ENCODE measurements at regions not wholly inside any gene's neighbourhood (a gene's known extent, or its start where the extent isn't known, plus 50 kb on each side); places are given as distances from the start of the nearest gene placed in this dataset.

DNA sequence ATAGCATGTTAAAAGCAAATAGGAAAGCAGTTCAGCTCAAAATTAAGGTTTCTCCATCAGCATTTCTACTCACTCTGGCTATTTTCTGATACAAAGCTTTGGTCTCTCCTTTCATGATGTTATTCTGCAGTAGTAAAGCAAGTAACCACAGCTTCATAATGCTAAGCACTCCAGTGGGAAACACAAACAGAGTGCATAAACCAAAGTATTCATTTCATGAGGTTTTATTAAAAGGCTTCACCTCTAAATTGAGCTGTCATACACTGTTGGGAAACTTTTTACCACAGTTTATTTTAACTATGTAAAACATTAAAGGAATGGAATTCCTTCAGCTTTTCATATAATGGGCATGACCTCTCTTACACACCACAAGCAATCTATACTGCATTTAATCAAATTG is 157.9 kb upstream of the LMO3 start:
- FAIRE-seq (no peak), DNase-seq (ENCODE audit: low read depth in 1 of 2, low spot score in 1 of 2) (no peak), ATAC-seq (no peak)
- no peak overlapping the region for H3K27ac ChIP-seq
- ChIA-PET POLR2A (no interaction called here), CTCF (no interaction called here)
- H3K4me1 ChIP-seq, result no peaks in the 10 kb centered on the region
- H3K4me3 ChIP-seq, result no peak overlapping the region
- H3K4me2 ChIP-seq, result no peak overlapping the region
- no peak for TF ChIP-seq ESRRA (IDR thresholded peaks at IDR 0.05; ENCODE audit: borderline replicate concordance, low read length)
- no peak for TF ChIP-seq EHMT2 (IDR thresholded peaks at IDR 0.05; ENCODE audit: low read depth)
- no peaks in the 10 kb centered on the region for H3K9me3 ChIP-seq

DNA sequence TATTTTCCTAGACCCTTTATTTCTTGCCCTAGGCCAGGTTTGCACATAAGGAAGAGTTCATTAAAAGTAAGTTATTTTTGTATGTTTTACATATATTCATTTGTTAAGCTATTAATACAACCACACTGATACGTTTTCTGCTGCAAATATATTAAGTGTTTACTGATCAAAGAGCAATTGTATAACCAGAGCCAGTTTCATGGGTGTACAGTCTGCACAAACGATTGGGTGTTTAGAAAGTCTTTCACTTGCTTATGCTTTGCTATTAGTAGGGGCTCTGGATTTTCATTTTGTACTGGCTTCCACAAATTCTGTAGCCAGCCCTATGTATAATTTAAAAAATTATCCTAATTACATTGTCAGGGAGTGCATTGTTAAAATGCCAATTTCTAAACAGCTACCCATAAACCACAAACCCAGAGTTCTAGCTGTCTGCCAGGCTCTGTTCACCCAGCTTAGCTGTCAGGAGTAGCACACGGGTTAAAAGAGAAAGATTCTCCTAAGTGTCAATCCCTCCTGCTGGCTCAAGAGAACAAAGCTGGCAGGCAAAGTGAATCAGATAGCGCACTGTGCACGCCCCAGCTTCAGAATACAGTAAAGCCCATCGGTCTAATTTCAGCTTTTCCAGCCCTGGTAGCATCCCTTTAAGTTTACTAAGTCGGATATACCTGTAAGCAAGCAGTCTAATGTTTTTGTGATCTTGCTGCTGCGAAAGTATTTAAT is 151.0 kb upstream of the LMO3 start:
- H3K4me1 ChIP-seq, result no peaks in the 10 kb centered on the region
- ChIA-PET POLR2A (no interaction called here), CTCF (no interaction called here)
- H3K9me3 ChIP-seq, result no peaks in the 10 kb centered on the region
- TF ChIP-seq RNF2 (IDR thresholded peaks at IDR 0.05; ENCODE audit: borderline replicate concordance, low read depth), result no peak
- TF ChIP-seq JUN (IDR thresholded peaks at IDR 0.05), result no peak
- no peak for TF ChIP-seq NR3C1 (IDR thresholded peaks at IDR 0.05)
- H3K27ac ChIP-seq, result no peak overlapping the region
- FAIRE-seq (no peak), ATAC-seq (peak in 1 of 2 experiments; percentile 30; a peak in 2 of 6 replicates), DNase-seq (ENCODE audit: low read depth in 1 of 2, low spot score in 1 of 2) (no peak)
- no peak overlapping the region for H3K4me2 ChIP-seq
- 13% methylated on average over 8 of the region's 8 CpGs for WGBS (ENCODE audit: missing lambda C conversion rate)
- no peak overlapping the region for H3K4me3 ChIP-seq

DNA sequence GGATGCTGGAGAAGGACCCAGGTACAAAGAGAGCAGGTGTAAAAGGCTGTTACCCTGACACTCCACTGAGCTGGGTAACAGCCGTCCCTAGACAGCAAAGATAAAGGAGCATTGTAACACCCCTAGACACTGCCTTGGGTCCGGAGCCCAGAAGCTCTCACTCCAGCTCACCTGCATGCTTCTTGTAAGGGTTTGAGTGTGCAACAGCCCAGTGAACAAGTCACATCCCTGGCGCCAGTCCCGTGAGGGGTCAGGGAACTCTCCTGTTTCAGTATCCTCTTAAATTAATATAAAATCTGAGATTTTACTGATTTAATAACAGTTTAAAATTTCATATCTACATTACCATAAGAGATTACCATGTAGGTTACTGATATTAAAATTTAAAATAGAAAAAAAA is 124.8 kb upstream of the LMO3 start:
- H3K4me2 ChIP-seq, result no peak overlapping the region
- no peak overlapping the region for H3K4me3 ChIP-seq
- FAIRE-seq (no peak), DNase-seq (ENCODE audit: low read depth in 1 of 2, low spot score in 1 of 2) (no peak), ATAC-seq (no peak)
- POLR2A ChIA-PET, result no interaction called here
- H3K4me1 ChIP-seq, result no peaks in the 10 kb centered on the region
- H3K27ac ChIP-seq, result no peak overlapping the region
- CTCF ChIA-PET, result no interaction called here
- WGBS (ENCODE audit: missing lambda C conversion rate), result 50% methylated on average over 4 of the region's 4 CpGs
- TF ChIP-seq FOXS1 (CRISPR knock-in tag; IDR thresholded peaks at IDR 0.05), result no peak
- TF ChIP-seq, protein P1, sequence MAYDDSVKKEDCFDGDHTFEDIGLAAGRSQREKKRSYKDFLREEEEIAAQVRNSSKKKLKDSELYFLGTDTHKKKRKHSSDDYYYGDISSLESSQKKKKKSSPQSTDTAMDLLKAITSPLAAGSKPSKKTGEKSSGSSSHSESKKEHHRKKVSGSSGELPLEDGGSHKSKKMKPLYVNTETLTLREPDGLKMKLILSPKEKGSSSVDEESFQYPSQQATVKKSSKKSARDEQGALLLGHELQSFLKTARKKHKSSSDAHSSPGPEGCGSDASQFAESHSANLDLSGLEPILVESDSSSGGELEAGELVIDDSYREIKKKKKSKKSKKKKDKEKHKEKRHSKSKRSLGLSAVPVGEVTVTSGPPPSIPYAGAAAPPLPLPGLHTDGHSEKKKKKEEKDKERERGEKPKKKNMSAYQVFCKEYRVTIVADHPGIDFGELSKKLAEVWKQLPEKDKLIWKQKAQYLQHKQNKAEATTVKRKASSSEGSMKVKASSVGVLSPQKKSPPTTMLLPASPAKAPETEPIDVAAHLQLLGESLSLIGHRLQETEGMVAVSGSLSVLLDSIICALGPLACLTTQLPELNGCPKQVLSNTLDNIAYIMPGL (CRISPR knock-in tag; IDR thresholded peaks at IDR 0.05; ENCODE audit: borderline replicate concordance), result no peak
- no peak for TF ChIP-seq SREBF2 (IDR thresholded peaks at IDR 0.05)
- no peak for TF ChIP-seq FOSB (CRISPR knock-in tag; IDR thresholded peaks at IDR 0.05)
- no peaks in the 10 kb centered on the region for H3K9me3 ChIP-seq

DNA sequence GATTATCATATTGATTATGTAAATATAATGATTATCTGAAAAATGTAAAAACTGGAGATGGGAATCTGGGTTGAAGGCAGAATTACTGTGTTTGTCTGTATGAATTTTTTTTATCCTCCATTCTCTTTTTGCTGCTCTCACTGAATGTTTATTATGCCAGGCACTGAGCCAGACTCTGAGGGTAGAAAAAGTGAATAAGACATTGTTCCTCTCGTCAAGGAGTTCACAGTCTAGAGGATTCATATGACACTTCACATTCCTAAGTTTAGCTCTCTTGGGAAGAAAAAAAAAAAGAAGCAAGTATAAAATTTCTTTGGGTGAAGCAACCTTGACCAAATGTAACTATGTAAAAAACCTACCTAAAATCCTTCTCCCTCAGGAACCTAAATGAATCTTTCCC is 120.9 kb upstream of the LMO3 start:
- TF ChIP-seq CHD2 (IDR thresholded peaks at IDR 0.05; ENCODE audit: low read length, partially characterized antibody) (no peak), RAD21 (conservative IDR thresholded peaks at IDR 0.05 in 1 of 2, IDR thresholded peaks at IDR 0.05 in 1 of 2) (no peak), RFX5 (IDR thresholded peaks at IDR 0.05) (no peak), NR3C1 (IDR thresholded peaks at IDR 0.05) (no peak), EP300 (IDR thresholded peaks at IDR 0.05) (no peak), ZFP36 (IDR thresholded peaks at IDR 0.05; ENCODE audit: borderline replicate concordance, partially characterized antibody) (no peak), CHD4 (IDR thresholded peaks at IDR 0.05; ENCODE audit: borderline replicate concordance) (no peak), HOXB5 (CRISPR knock-in tag; IDR thresholded peaks at IDR 0.05) (no peak), ZC3H11A (IDR thresholded peaks at IDR 0.05) (no peak), FOSB (CRISPR knock-in tag; IDR thresholded peaks at IDR 0.05) (no peak), HEYL (CRISPR knock-in tag; IDR thresholded peaks at IDR 0.05) (no peak), FOSL2 (IDR thresholded peaks at IDR 0.05) (no peak), FOSL2 (CRISPR knock-in tag; IDR thresholded peaks at IDR 0.05) (no peak), KDM1A (IDR thresholded peaks at IDR 0.05; ENCODE audit: low read depth) (no peak), ZNF302 (CRISPR knock-in tag; IDR thresholded peaks at IDR 0.05) (no peak), RARB (CRISPR knock-in tag; IDR thresholded peaks at IDR 0.05) (no peak), BHLHE40 (IDR thresholded peaks at IDR 0.05; ENCODE audit: low read depth, low read length) (no peak), PHF8 (IDR thresholded peaks at IDR 0.05; ENCODE audit: borderline replicate concordance, low read depth) (no peak)
- TF ChIP-seq, protein P2, sequence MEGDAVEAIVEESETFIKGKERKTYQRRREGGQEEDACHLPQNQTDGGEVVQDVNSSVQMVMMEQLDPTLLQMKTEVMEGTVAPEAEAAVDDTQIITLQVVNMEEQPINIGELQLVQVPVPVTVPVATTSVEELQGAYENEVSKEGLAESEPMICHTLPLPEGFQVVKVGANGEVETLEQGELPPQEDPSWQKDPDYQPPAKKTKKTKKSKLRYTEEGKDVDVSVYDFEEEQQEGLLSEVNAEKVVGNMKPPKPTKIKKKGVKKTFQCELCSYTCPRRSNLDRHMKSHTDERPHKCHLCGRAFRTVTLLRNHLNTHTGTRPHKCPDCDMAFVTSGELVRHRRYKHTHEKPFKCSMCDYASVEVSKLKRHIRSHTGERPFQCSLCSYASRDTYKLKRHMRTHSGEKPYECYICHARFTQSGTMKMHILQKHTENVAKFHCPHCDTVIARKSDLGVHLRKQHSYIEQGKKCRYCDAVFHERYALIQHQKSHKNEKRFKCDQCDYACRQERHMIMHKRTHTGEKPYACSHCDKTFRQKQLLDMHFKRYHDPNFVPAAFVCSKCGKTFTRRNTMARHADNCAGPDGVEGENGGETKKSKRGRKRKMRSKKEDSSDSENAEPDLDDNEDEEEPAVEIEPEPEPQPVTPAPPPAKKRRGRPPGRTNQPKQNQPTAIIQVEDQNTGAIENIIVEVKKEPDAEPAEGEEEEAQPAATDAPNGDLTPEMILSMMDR (IDR thresholded peaks at IDR 0.05), result no peak
- TF ChIP-seq, protein P3, sequence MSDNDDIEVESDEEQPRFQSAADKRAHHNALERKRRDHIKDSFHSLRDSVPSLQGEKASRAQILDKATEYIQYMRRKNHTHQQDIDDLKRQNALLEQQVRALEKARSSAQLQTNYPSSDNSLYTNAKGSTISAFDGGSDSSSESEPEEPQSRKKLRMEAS (IDR thresholded peaks at IDR 0.05), result no peak
- TF ChIP-seq, protein P4, sequence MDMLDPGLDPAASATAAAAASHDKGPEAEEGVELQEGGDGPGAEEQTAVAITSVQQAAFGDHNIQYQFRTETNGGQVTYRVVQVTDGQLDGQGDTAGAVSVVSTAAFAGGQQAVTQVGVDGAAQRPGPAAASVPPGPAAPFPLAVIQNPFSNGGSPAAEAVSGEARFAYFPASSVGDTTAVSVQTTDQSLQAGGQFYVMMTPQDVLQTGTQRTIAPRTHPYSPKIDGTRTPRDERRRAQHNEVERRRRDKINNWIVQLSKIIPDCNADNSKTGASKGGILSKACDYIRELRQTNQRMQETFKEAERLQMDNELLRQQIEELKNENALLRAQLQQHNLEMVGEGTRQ (IDR thresholded peaks at IDR 0.05), result no peak
- DNase-seq (ENCODE audit: low read depth in 1 of 2, low spot score in 1 of 2) (no peak), ATAC-seq (no peak), FAIRE-seq (no peak)
- H3K27ac ChIP-seq, result no peak overlapping the region
- H3K4me1 ChIP-seq, result no peaks in the 10 kb centered on the region
- H3K4me2 ChIP-seq, result no peak overlapping the region
- no peak overlapping the region for H3K4me3 ChIP-seq
- 14% methylated on average over 1 of the region's 1 CpG for WGBS (ENCODE audit: missing lambda C conversion rate)
- ChIA-PET CTCF (no interaction called here), POLR2A (no interaction called here)
- no peaks in the 10 kb centered on the region for H3K9me3 ChIP-seq
